ENCODE measurements at regions not wholly inside any gene's neighbourhood (a gene's known extent, or its start where the extent isn't known, plus 50 kb on each side); places are given as distances from the start of the nearest gene placed in this dataset.
"Not testable (repeated sequence)": the region's sequence is repeated elsewhere in the genome, so short reads cannot be mapped to it uniquely, and the experiment has no call there.

DNA sequence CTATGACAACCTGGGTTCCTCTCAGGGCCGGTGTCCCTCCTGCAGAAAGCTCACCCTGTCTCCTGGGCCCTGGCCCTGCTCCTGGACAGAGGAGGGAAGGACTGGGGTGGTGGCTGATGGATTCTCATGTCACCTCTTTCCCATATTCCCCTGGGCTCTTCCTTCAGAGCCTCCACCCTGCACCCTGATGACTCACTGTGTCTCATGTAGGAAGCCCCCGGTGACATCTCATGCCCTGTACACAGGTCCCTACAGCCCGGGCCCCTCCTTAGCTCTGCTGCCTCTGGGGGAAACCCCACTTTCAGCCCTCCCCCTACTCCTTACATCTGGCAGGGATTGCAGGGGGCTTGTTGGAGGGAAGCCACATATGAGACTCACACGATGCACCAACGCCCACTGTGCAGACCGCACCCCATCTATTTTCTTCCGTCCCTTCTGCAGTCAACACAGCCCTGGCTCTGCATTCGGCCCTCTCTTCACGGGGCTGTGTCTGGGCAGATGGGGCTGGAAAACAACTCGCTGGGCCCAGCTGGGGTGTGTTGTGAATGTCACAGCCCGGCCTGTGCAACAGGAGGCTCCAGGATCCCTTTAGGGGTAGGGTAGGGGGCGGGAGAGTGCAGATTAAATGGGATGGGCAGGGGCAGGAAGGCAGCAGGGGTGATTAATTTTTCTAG, 124.6 kb upstream of the SULF2 start:
- H3K4me1 ChIP-seq (replicated peaks); DNase-seq (ENCODE audit: low read depth in 1 of 2, low spot score in 2 of 2); H3K36me3 ChIP-seq; H3K9me3 ChIP-seq (replicated peaks); H3K4me3 ChIP-seq; H3K27ac ChIP-seq; H3K27me3 ChIP-seq (replicated peaks): not testable (repeated sequence)

DNA sequence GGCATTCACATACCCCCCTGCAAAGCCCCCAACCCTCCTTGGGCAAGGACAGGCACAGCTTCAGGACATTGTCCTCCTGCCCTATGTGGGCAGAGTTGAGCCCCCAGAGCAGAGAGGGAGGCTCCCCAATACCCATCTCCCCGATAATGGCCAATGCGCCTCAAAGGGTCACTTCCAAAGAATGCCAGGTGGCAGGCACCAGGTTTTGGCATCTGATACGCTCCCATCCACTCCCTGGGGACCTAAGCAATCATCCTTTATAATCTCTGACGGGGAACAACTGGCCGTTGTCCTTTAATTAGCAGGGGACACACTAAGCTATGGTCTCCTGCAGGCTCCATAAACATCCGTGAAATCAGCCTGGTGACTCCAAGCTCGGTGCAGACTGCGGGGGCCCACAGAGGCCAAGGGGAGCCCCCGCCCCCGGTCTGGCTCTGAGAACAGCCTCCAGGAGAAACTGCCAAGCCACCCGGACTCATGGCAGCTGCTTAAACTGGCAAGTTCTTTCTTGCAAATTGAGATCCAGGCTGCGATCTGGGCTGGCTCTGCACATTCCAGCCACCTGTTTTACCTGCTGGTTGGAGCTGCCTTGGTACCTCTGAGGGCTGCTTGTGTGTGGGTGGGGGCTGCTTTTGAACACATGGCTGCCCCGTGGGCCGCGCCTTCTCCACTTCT, 123.2 kb upstream of the SULF2 start:
- not testable (repeated sequence) for H3K27me3 ChIP-seq (replicated peaks); DNase-seq (ENCODE audit: low read depth in 1 of 2, low spot score in 2 of 2); H3K4me1 ChIP-seq (replicated peaks); H3K9me3 ChIP-seq (replicated peaks); H3K36me3 ChIP-seq; H3K27ac ChIP-seq; H3K4me3 ChIP-seq

DNA sequence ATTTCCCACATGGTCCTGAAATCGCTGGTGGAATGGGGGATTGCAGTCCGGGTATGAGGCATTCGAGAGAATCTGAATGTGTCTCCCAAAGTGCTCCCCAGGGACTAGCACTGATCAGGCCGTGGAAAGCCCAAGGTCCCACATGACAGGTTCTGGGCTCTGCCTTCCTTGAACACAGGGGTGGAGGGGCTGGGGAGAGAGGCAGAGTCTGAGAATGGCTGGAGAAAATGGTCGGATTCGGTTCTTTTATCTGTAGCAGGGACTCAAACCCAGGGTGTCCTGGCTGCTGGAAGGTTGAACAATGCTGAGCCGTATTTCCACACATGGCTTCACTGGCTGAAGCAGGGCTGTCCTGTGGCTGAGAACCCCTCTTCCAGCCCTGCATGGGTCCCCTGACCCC, 122.7 kb upstream of the SULF2 start:
- not testable (repeated sequence) for H3K27ac ChIP-seq; H3K27me3 ChIP-seq (replicated peaks); H3K4me1 ChIP-seq (replicated peaks); DNase-seq (ENCODE audit: low read depth in 1 of 2, low spot score in 2 of 2); H3K4me3 ChIP-seq; H3K9me3 ChIP-seq (replicated peaks); H3K36me3 ChIP-seq

DNA sequence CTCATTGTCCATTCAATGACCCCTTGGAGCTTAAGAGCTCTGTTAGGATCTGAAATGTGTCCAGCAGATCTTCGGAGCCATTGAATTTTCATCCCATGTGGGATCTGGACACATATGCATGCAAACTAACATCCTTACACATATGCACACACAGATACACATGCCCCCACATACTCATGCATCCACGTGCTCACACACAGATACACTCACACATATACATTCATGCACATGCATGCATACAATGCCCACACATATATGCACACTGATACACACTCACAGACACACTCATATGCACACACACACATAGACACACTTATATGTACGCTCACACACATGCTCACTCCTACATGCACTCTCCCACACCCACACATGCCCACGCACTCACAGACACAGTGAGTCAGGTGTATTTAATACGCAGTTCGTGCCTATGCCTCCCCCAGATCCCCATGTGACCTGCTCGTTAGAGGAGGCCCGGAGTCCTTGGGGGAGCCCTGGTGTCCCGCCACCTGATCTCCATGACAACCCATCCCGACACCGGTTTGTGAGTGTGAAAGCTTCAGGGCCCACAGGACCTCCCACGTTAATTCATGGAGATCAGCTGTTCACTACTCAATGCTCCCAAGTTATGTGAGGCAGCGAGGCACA, 121.9 kb upstream of the SULF2 start:
- Histone ChIP-seq H3K27me3 (replicated peaks) (no peaks in the 10 kb centered on the region; the same call in 1 of the 2 replicates), H3K27ac (no peak overlapping the region), H3K4me1 (replicated peaks) (no peaks in the 10 kb centered on the region), H3K36me3 (no peaks in the 10 kb centered on the region), H3K4me3 (no peak overlapping the region), H3K9me3 (replicated peaks) (no peaks in the 10 kb centered on the region)
- DNase-seq (ENCODE audit: low read depth in 1 of 2, low spot score in 2 of 2): no peak

DNA sequence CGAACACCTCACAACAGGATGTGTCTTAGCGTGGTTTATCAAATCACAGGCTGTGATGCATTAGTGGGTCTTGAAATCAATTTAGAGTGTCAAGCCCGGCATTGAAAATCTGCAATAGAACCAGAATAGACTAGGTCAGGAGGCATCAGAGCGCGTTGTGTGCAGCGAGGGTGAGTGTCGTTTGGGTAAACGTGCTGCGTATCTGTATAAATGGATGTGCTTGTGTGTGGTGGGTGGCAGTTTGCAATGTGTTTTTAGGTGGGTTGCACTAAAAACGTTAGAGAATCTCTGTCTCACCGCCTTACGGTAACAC, 121.0 kb upstream of the SULF2 start:
- no peak overlapping the region for H3K4me3 ChIP-seq
- H3K27me3 ChIP-seq (replicated peaks): no peaks in the 10 kb centered on the region; the same call in 1 of the 2 replicates
- no peak for DNase-seq (ENCODE audit: low read depth in 1 of 2, low spot score in 2 of 2)
- no peaks in the 10 kb centered on the region for H3K9me3 ChIP-seq (replicated peaks)
- H3K27ac ChIP-seq: no peak overlapping the region
- no peaks in the 10 kb centered on the region for H3K36me3 ChIP-seq
- no peaks in the 10 kb centered on the region for H3K4me1 ChIP-seq (replicated peaks)

DNA sequence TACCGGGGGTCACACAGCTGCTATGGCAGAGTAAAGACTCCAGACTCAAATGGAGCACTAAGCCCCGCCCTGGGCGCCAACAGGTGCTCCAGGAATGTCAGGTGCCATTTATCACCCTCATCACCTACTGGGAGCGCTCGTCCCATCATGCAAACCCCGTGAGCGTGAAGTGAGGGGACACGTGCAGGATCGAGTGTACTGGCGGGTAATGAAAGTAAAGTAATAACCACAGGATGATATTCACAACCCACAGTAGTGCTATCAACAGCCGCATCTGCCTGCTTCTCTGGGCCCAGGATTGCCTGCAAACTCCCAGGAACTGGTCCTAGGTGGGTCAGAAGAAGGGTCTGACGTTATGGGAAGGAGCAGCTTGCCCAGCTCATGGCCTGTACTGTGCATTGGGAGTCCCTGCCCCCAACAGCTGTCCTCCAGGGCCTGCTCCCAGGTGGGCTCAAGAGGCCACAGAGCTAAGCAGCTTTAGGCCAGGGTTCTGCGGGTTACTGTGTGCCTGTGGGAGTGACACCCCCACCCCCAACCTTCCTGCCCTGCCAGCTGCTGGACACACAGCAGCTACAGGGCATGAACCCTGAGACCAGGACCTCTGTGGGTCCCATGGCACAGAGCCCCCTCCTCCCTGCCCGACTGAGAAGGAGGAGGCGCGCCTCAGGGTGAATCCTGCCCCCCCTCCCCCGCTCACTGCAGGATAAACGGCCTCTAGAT, 120.5 kb upstream of the SULF2 start:
- no peaks in the 10 kb centered on the region; the same call in 1 of the 2 replicates for H3K27me3 ChIP-seq (replicated peaks)
- no peaks in the 10 kb centered on the region for H3K4me1 ChIP-seq (replicated peaks)
- H3K27ac ChIP-seq: no peak overlapping the region
- DNase-seq (ENCODE audit: low read depth in 1 of 2, low spot score in 2 of 2): no peak
- no peaks in the 10 kb centered on the region for H3K36me3 ChIP-seq
- no peaks in the 10 kb centered on the region for H3K9me3 ChIP-seq (replicated peaks)
- H3K4me3 ChIP-seq: no peak overlapping the region

DNA sequence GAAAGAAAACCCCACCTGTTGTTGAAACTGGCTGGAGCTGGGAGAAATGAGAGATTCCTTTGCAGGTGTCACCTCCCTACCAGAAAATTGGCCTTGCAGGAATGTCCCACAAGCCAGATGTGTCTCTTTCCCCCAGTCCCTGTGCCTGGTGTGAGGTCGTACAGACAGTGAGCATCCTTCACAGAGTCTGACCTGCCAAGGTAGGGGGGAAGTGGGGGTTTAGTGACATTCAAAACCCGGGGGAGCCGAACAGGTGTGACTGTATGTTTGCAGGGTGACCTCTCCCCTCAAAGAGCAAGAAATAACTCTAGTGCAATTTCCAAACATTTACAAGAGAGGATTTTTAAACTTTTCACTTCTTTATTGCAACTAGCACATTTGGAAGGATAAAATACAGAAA, 117.7 kb upstream of the SULF2 start:
- H3K4me3 ChIP-seq; H3K27ac ChIP-seq; H3K36me3 ChIP-seq; DNase-seq (ENCODE audit: low read depth in 1 of 2, low spot score in 2 of 2); H3K4me1 ChIP-seq (replicated peaks); H3K27me3 ChIP-seq (replicated peaks); H3K9me3 ChIP-seq (replicated peaks): not testable (repeated sequence)

DNA sequence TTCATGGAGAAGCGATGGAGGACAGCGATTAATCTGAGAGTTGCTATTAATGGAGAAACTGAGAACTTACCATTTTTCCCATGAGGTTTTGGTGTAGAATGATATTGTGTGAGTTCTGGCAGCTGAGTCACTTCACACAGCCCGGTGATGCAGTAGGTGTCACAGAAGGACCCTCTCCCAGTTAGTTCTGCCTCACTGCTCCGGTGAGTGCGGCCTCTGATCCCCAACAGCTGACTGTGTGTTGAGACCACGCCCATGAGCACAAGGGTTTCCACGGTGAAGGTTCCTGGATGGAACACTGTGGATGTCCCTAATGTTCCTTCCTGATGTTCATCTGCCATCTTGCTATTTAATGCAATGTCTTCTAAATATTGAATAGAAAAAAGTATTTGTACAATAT, 114.0 kb upstream of the SULF2 start:
- H3K27me3 ChIP-seq (replicated peaks); H3K4me1 ChIP-seq (replicated peaks); DNase-seq (ENCODE audit: low read depth in 1 of 2, low spot score in 2 of 2); H3K27ac ChIP-seq; H3K4me3 ChIP-seq; H3K9me3 ChIP-seq (replicated peaks); H3K36me3 ChIP-seq: not testable (repeated sequence)

DNA sequence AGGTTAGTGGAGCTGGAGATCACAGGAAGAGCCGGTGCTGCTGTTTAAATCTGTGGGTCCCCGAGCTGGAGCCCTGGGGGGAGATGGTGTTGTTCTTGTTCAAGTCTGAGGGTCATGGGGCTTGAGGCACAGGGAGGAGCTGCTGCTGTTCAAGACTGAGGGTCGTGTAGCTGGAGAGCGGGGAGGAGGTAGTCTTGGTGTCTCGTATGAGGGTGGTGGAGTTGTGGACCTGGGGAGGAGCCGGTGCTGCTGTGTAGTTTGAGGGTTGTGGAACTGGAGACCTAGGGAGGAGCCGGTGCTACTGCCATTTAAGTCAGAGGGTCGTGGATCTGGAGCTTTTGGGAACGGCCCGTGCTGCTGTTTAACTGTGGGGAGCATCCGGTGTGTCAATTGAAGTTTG, 112.2 kb upstream of the SULF2 start:
- H3K27ac ChIP-seq: no peak overlapping the region
- H3K9me3 ChIP-seq (replicated peaks): no peaks in the 10 kb centered on the region
- H3K4me1 ChIP-seq (replicated peaks): no peaks in the 10 kb centered on the region
- H3K27me3 ChIP-seq (replicated peaks): no peaks in the 10 kb centered on the region
- DNase-seq (ENCODE audit: low read depth in 1 of 2, low spot score in 2 of 2): no peak
- no peak overlapping the region for H3K4me3 ChIP-seq
- H3K36me3 ChIP-seq: no peaks in the 10 kb centered on the region

DNA sequence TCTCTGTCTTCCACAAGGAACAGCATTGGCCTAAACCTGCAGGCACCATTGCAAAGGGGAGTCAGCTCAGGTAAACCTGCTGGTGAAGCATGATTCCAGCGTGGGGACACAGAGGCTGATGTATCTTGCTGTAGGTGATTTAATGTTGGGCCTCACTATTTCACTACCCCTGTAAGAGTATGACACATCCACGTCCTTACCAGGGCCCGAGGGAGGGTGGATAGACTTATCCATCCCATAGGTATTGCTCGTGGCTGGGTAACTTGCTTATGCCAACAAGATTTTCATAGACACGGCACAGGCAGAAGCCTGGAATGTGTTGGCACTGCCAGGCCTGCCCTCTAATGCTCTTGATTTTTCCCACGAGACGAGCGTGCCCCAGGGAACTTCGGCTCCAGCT, 107.4 kb upstream of the SULF2 start:
- not testable (repeated sequence) for H3K4me1 ChIP-seq (replicated peaks); DNase-seq (ENCODE audit: low read depth in 1 of 2, low spot score in 2 of 2); H3K4me3 ChIP-seq; H3K9me3 ChIP-seq (replicated peaks); H3K36me3 ChIP-seq; H3K27ac ChIP-seq; H3K27me3 ChIP-seq (replicated peaks)

DNA sequence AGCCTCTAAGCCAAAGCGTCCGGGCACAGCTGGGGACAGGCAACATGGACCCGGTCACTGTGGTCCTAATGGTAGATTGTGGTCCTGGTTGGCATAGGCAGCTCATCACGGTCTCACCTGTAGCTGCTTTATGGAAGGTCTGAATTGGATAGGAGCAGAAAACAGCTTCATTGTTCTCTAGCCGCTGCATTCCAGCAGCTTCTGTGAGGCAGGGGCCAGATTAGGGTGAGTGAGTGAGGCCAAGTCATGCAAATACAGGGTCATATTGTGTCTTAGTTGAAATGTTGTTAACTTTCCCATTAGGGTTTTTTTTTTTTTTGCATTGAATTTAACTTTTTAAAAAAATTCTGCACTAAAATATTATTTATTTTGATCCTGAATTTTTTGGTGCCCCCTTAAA, 105.4 kb upstream of the SULF2 start:
- H3K36me3 ChIP-seq: not testable (repeated sequence)

DNA sequence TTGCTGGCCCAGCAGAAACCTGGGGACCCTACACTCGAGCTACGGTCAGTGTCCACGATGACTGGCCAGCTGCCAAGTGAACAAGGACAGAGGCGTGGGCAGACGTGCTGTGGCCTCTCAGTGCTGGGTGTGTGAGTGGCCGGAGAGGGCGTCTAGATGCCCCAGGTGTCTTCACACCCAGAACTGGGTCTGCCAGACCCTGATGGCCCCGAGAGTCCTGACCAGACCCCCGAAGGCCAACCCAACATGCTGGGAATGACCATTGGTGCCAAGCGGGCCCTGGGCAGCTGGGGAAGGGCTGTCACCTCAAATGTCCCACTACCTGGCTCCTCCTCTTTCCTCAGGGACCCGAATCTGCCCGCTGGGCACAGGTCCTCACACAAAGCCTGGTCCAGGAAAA, 104.5 kb upstream of the SULF2 start:
- H3K36me3 ChIP-seq; H3K9me3 ChIP-seq (replicated peaks); DNase-seq (ENCODE audit: low read depth in 1 of 2, low spot score in 2 of 2); H3K27me3 ChIP-seq (replicated peaks); H3K27ac ChIP-seq; H3K4me1 ChIP-seq (replicated peaks); H3K4me3 ChIP-seq: not testable (repeated sequence)

More for the DNA sequence above, 105.4 kb upstream of the SULF2 start:
- DNase-seq (ENCODE audit: low read depth in 1 of 2, low spot score in 2 of 2); H3K9me3 ChIP-seq (replicated peaks); H3K4me1 ChIP-seq (replicated peaks); H3K27ac ChIP-seq; H3K4me3 ChIP-seq; H3K27me3 ChIP-seq (replicated peaks): not testable (repeated sequence)

DNA sequence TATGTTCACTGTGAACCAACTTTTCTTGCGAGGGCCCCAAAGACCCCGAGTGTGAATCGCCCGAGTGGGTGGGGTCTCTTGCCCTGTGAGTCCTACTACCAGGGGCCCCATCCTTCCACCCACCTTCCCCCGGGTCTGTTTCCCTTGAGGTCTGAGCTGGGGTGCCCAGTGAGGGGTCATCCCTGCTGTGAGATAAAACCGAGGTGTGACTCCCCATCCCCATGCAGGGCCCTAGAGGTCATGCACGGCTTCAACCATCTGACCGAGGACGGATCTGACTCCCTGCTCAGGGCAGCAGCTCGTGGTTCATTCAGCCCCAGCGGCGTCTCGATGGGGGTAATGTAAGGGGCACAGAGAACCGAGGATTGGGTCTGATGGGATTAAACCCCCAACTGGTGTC, 103.1 kb upstream of the SULF2 start:
- Histone ChIP-seq H3K27ac (no peak overlapping the region), H3K36me3 (no peaks in the 10 kb centered on the region), H3K9me3 (replicated peaks) (no peaks in the 10 kb centered on the region), H3K4me3 (no peak overlapping the region), H3K4me1 (replicated peaks) (no peaks in the 10 kb centered on the region), H3K27me3 (replicated peaks) (peaks cover 10% of the 10 kb centered on the region)
- no peak for DNase-seq (ENCODE audit: low read depth in 1 of 2, low spot score in 2 of 2)

DNA sequence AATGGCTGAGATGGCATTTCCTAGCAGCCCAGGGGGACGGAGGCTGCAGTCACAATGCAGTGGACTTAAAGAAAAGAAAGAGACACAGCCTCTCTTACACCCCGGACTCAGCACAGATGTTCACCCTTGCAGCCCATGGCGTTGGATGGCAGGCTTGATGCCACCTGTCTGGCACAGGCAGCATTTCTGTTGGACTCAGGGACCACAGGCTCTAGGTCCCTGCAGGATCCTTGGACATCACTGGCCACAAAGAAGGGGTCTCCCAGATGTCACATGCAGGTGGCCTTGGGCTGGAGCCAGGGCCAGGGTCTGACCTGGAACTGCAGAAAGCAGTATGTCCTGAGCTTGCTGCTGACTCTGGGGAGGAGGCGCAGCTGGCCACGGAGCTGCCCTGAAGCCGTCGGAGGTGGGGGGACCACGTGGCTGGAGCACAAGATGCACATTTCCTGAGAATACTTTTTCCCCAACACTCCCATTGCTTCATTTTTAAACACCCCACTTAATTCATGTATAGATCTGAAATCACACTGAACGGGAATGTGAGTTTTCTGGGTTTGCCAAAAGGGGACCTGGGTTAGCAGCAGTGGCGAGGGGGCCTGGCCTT, 102.3 kb upstream of the SULF2 start:
- no peak for DNase-seq (ENCODE audit: low read depth in 1 of 2, low spot score in 2 of 2)
- H3K4me3 ChIP-seq: no peak overlapping the region
- H3K36me3 ChIP-seq: no peaks in the 10 kb centered on the region
- H3K4me1 ChIP-seq (replicated peaks): no peaks in the 10 kb centered on the region
- peaks cover 10% of the 10 kb centered on the region for H3K27me3 ChIP-seq (replicated peaks)
- H3K9me3 ChIP-seq (replicated peaks): no peaks in the 10 kb centered on the region
- no peak overlapping the region for H3K27ac ChIP-seq

Data from SJSA1 (cell line).